ENCODE measurements at regions not wholly inside any gene's neighbourhood (a gene's known extent, or its start where the extent isn't known, plus 50 kb on each side); places are given as distances from the start of the nearest gene placed in this dataset.

GRCh38 chr9:23606107-23606506, 219.9 kb downstream of the ELAVL2 start:
- no peak for FAIRE-seq

- FAIRE-seq = no peak
Observed at GRCh38 chr9:23608456-23608855, 217.6 kb downstream of the ELAVL2 start.

GRCh38 chr9:23611869-23612268, 214.2 kb downstream of the ELAVL2 start:
- FAIRE-seq = no peak

- FAIRE-seq = no peak
Observed at GRCh38 chr9:23615569-23615968, 210.5 kb downstream of the ELAVL2 start.

GRCh38 chr9:23621188-23621587, 204.9 kb downstream of the ELAVL2 start:
- FAIRE-seq = no peak

GRCh38 chr9:23621924-23622323, 204.1 kb downstream of the ELAVL2 start:
- no peak for FAIRE-seq

- FAIRE-seq = no peak
Observed at GRCh38 chr9:23622396-23622795, 203.6 kb downstream of the ELAVL2 start.

GRCh38 chr9:23630488-23630887, 195.6 kb downstream of the ELAVL2 start:
- FAIRE-seq = no peak

- FAIRE-seq = no peak
Observed at GRCh38 chr9:23635276-23635675, 190.8 kb downstream of the ELAVL2 start.

- no peak for FAIRE-seq
Observed at GRCh38 chr9:23636199-23636598, 189.8 kb downstream of the ELAVL2 start.

- FAIRE-seq = no peak
Observed at GRCh38 chr9:23638011-23638410, 188.0 kb downstream of the ELAVL2 start.

- FAIRE-seq = no peak
Observed at GRCh38 chr9:23638837-23639426, 187.1 kb downstream of the ELAVL2 start.

Measured in islet of Langerhans (tissue), 1 donor.